OCI-LY7 (cell line): ENCODE measurements at regions not wholly inside any gene's neighbourhood (a gene's known extent, or its start where the extent isn't known, plus 50 kb on each side); places are given as distances from the start of the nearest gene placed in this dataset.

ENCODE experiments used
- CTCF ChIP-seq: fragments of 200-600 bp; sonication (generic); conservative IDR thresholded peaks from 2 replicates; pipeline ENCODE4 v1.5.1; 2014; ENCODE audit warnings: mild to moderate bottlenecking, antibody characterized with exemption, low read length, moderate library complexity, mixed read lengths
- EZH2phosphoT487 ChIP-seq: fragments of 200-600 bp; sonication (generic); IDR thresholded peaks from 2 replicates; pipeline ENCODE4 v1.6.1; 2018; ENCODE audit warnings: low read depth, borderline replicate concordance, mild to moderate bottlenecking, mixed run types, antibody characterized with exemption, low read length, moderate library complexity, mixed read lengths

- TF ChIP-seq CTCF (no peak), EZH2phosphoT487 (no peak)
Measured at GRCh38 chr9:82665324-82665723, 397.6 kb downstream of the RASEF start.
